Ovary (tissue), 3 donors: ENCODE measurements at regions not wholly inside any gene's neighbourhood (a gene's known extent, or its start where the extent isn't known, plus 50 kb on each side); places are given as distances from the start of the nearest gene placed in this dataset.

ENCODE experiments used
- CTCF ChIP-seq, 3 donors: fragments of 450-650 bp in 2 of 3; fragments of 200-600 bp in 1 of 3; IDR thresholded peaks; one replicate each; pipeline versions ENCODE4 v1.5.1 to v1.8.0; 2016 to 2022; ENCODE audit warnings: antibody characterized with exemption in 3 of 3, mild to moderate bottlenecking in 1 of 3
- EP300 ChIP-seq: sonication (generic); formaldehyde crosslinking; IDR thresholded peaks from one replicate; pipeline ENCODE4 v1.6.1; 2017; ENCODE audit warnings: antibody characterized with exemption
- POLR2A ChIP-seq: fragments of 450-650 bp; IDR thresholded peaks from one replicate; pipeline ENCODE4 v1.6.1; 2017; ENCODE audit warnings: antibody characterized with exemption, mild to moderate bottlenecking, moderate library complexity
- donor health status: DM: no; HTN: no; CAD: no.

GRCh38 chr14:98184457-98184856 lies 1087.5 kb downstream of the BCL11B start:
- TF ChIP-seq CTCF (IDR thresholded peaks at IDR 0.05): no peak
- TF ChIP-seq POLR2A: no peak
- TF ChIP-seq EP300: no peak
